MM.1S (cell line): ENCODE measurements at regions not wholly inside any gene's neighbourhood (a gene's known extent, or its start where the extent isn't known, plus 50 kb on each side); places are given as distances from the start of the nearest gene placed in this dataset.

Source experiments
- DNase-seq: peaks from one replicate; pipeline ENCODE4 v3.0.0-alpha.2; 2015
- H2AFZ ChIP-seq: fragments of 300-600 bp; sonication (generic); 2 replicates; pipeline ENCODE4 v1.6.0; 2016; ENCODE audit warnings: antibody characterized with exemption, low read length
- H3F3A ChIP-seq: fragments of 300-600 bp; sonication (generic); 2 replicates; pipeline ENCODE4 v1.6.1; 2016; ENCODE audit warnings: mild to moderate bottlenecking, antibody characterized with exemption, low read length, moderate library complexity, mixed read lengths; ENCODE audit not compliant: insufficient read depth
- H3K27ac ChIP-seq: fragments of 300-600 bp; sonication (generic); 2 replicates; pipeline ENCODE4 v1.5.1; 2016; ENCODE audit warnings: mild to moderate bottlenecking, low read length
- H3K27me3 ChIP-seq: fragments of 300-600 bp; sonication (generic); replicated peaks from 2 replicates; pipeline ENCODE4 v1.6.0; 2016; ENCODE audit warnings: low read length; ENCODE audit not compliant: insufficient read depth
- H3K36me3 ChIP-seq: fragments of 300-600 bp; sonication (generic); replicated peaks from 2 replicates; pipeline ENCODE4 v1.6.1; 2016; ENCODE audit warnings: mild to moderate bottlenecking, low read length, mixed read lengths; ENCODE audit not compliant: insufficient read depth
- H3K4me1 ChIP-seq: fragments of 300-600 bp; sonication (generic); 2 replicates; pipeline ENCODE4 v1.6.1; 2016; ENCODE audit warnings: low read length, mixed read lengths
- H3K4me2 ChIP-seq: fragments of 300-600 bp; sonication (generic); 2 replicates; pipeline ENCODE4 v1.6.0; 2016; ENCODE audit warnings: low read depth, low read length
- H3K4me3 ChIP-seq: fragments of 300-600 bp; sonication (generic); 2 replicates; pipeline ENCODE4 v1.5.1; 2016; ENCODE audit warnings: low read length, mixed read lengths
- H3K79me2 ChIP-seq: fragments of 300-600 bp; sonication (generic); 2 replicates; pipeline ENCODE4 v1.6.1; 2016; ENCODE audit warnings: mixed run types, low read length, mixed read lengths
- H3K9ac ChIP-seq: fragments of 300-600 bp; sonication (generic); 2 replicates; pipeline ENCODE4 v1.6.1; 2016; ENCODE audit warnings: low read length, mixed read lengths
- H3K9me2 ChIP-seq: fragments of 300-600 bp; sonication (generic); replicated peaks from 2 replicates; pipeline ENCODE4 v1.6.1; 2016; ENCODE audit warnings: mild to moderate bottlenecking, low read length, mixed read lengths; ENCODE audit not compliant: insufficient read depth
- H3K9me3 ChIP-seq: fragments of 300-600 bp; sonication (generic); replicated peaks from 2 replicates; pipeline ENCODE4 v1.6.1; 2016; ENCODE audit warnings: mild to moderate bottlenecking, low read length, mixed read lengths; ENCODE audit not compliant: insufficient read depth
- H4K20me1 ChIP-seq: fragments of 300-600 bp; sonication (generic); 2 replicates; pipeline ENCODE4 v1.6.1; 2016; ENCODE audit warnings: mild to moderate bottlenecking, low read length, moderate library complexity, mixed read lengths; ENCODE audit not compliant: insufficient read depth
- EZH2 ChIP-seq: fragments of 300-600 bp; sonication (generic); optimal IDR thresholded peaks from 2 replicates; pipeline ENCODE3; 2017; ENCODE audit warnings: low read depth, mild to moderate bottlenecking, antibody characterized with exemption, low read length, mixed read lengths
- EZH2phosphoT487 ChIP-seq: fragments of 300-600 bp; sonication (generic); IDR thresholded peaks from 2 replicates; pipeline ENCODE4 v1.6.1; 2018; ENCODE audit warnings: antibody characterized with exemption, low read length
- TF ChIP-seq, protein P1 (sequence below): fragments of 300-600 bp; sonication (generic); IDR thresholded peaks from 2 replicates; pipeline ENCODE4 v1.5.1; 2016; ENCODE audit warnings: antibody characterized with exemption, low read length, mixed read lengths

- Histone ChIP-seq H3K79me2 (no peaks in the 10 kb centered on the region), H3K27me3 (no peaks in the 10 kb centered on the region), H3K36me3 (no peaks in the 10 kb centered on the region), H3K27ac (peak overlapping the region; percentile 39; the same call in 1 of the 2 replicates), H2AFZ (no peak overlapping the region), H4K20me1 (no peaks in the 10 kb centered on the region), H3K4me1 (peaks cover 14% of the 10 kb centered on the region), H3K9ac (no peak overlapping the region), H3K4me2 (peak overlapping the region; percentile 38), H3K9me2 (no peaks in the 10 kb centered on the region), H3K4me3 (no peak overlapping the region; the same call in 1 of the 2 replicates), H3K9me3 (no peaks in the 10 kb centered on the region), H3F3A (no peaks in the 10 kb centered on the region)
- TF ChIP-seq, protein P1, sequence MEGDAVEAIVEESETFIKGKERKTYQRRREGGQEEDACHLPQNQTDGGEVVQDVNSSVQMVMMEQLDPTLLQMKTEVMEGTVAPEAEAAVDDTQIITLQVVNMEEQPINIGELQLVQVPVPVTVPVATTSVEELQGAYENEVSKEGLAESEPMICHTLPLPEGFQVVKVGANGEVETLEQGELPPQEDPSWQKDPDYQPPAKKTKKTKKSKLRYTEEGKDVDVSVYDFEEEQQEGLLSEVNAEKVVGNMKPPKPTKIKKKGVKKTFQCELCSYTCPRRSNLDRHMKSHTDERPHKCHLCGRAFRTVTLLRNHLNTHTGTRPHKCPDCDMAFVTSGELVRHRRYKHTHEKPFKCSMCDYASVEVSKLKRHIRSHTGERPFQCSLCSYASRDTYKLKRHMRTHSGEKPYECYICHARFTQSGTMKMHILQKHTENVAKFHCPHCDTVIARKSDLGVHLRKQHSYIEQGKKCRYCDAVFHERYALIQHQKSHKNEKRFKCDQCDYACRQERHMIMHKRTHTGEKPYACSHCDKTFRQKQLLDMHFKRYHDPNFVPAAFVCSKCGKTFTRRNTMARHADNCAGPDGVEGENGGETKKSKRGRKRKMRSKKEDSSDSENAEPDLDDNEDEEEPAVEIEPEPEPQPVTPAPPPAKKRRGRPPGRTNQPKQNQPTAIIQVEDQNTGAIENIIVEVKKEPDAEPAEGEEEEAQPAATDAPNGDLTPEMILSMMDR, result no peak
- TF ChIP-seq EZH2phosphoT487, result no peak
- TF ChIP-seq EZH2, result no peak
- peak; percentile 53 for DNase-seq
Measured at GRCh38 chr15:91593653-91594052, 259.9 kb upstream of the SLCO3A1 start.

- Histone ChIP-seq H3K27ac (no peak overlapping the region), H3K4me3 (no peak overlapping the region), H3K36me3 (no peaks in the 10 kb centered on the region), H3K79me2 (no peaks in the 10 kb centered on the region), H3K9ac (no peak overlapping the region), H4K20me1 (no peaks in the 10 kb centered on the region), H2AFZ (no peak overlapping the region), H3K4me2 (no peak overlapping the region), H3F3A (no peaks in the 10 kb centered on the region), H3K9me2 (no peaks in the 10 kb centered on the region), H3K4me1 (no peaks in the 10 kb centered on the region), H3K27me3 (no peaks in the 10 kb centered on the region), H3K9me3 (no peaks in the 10 kb centered on the region)
- DNase-seq, result no peak
- no peak for TF ChIP-seq EZH2phosphoT487
- no peak for TF ChIP-seq EZH2
- TF ChIP-seq, protein P1, result no peak
Measured at GRCh38 chr15:91599261-91599660, 254.2 kb upstream of the SLCO3A1 start.

DNA sequence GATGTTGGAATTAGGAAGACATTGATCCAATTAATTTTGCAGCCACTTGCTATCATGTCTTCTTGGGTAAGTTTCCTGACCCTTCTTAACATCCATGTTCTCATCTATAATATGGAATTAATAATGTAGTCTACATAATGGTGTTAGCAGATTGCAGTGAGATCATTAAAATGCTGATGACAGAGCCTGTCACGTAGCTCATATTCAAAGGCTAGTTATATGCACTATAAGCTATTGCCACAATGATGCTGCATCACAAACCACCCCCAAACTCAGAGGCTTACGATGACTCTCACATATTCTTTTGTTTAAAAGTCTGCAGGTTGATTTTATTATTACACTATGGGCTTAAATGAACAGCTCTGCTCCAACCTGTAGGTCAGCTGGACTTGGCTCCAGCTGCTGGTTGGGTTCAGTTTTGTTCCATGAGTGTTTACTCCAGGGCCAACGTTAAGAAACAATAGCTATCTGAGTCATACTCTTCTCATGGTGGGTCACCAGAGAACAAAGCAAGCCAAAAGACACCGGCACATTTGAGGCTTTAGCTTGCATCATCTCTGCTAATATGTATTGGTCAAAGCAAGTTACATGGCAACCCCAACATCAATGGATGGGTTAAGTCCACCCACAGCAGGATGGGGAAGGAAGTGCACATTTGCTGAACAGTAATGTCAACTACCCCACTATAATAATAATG, 250.0 kb upstream of the SLCO3A1 start:
- no peak overlapping the region for H3K9ac ChIP-seq
- no peak overlapping the region for H2AFZ ChIP-seq
- no peak overlapping the region for H3K4me3 ChIP-seq
- no peaks in the 10 kb centered on the region for H3K27me3 ChIP-seq
- no peaks in the 10 kb centered on the region for H3K36me3 ChIP-seq
- H3K79me2 ChIP-seq, result no peaks in the 10 kb centered on the region
- H3K4me1 ChIP-seq, result no peaks in the 10 kb centered on the region
- H3F3A ChIP-seq, result no peaks in the 10 kb centered on the region
- no peak overlapping the region for H3K27ac ChIP-seq
- H4K20me1 ChIP-seq, result no peaks in the 10 kb centered on the region
- no peaks in the 10 kb centered on the region for H3K9me3 ChIP-seq
- TF ChIP-seq, protein P1, result no peak
- TF ChIP-seq EZH2 (no peak), EZH2phosphoT487 (no peak)
- H3K4me2 ChIP-seq, result no peak overlapping the region
- H3K9me2 ChIP-seq, result no peaks in the 10 kb centered on the region
- no peak for DNase-seq
